ENCODE measurements at regions not wholly inside any gene's neighbourhood (a gene's known extent, or its start where the extent isn't known, plus 50 kb on each side); places are given as distances from the start of the nearest gene placed in this dataset.

DNA sequence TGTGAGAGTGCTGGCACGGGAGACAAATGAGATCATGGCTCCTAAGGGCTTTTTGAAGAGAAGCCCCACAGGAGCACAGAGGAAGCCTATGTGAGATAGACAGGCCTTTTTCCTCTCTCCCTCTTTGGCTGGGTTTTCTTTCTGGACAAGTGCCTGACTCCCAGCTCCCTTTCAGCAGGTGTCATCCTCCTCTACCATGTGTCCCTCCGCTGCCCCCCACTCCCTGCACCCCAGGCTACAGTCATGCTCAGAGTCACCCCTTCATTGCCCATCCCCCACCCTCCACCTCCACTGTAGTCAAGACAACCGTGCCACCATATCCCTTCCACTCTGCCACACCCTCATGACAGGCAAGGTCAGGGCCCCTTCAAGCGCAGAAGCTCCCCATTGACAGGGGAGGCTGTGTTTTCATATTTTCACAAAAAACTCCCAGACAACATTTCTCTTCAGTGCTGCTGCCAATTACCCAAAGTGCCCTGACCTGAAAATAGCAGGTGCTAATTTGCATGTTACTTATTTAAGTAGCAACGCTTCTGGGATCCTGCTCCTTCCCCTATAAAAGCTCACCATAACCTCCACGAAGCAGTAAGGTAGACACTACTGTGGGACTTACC lies 92.1 kb upstream of the IPO9 start:
- TF ChIP-seq, protein P1, sequence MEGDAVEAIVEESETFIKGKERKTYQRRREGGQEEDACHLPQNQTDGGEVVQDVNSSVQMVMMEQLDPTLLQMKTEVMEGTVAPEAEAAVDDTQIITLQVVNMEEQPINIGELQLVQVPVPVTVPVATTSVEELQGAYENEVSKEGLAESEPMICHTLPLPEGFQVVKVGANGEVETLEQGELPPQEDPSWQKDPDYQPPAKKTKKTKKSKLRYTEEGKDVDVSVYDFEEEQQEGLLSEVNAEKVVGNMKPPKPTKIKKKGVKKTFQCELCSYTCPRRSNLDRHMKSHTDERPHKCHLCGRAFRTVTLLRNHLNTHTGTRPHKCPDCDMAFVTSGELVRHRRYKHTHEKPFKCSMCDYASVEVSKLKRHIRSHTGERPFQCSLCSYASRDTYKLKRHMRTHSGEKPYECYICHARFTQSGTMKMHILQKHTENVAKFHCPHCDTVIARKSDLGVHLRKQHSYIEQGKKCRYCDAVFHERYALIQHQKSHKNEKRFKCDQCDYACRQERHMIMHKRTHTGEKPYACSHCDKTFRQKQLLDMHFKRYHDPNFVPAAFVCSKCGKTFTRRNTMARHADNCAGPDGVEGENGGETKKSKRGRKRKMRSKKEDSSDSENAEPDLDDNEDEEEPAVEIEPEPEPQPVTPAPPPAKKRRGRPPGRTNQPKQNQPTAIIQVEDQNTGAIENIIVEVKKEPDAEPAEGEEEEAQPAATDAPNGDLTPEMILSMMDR (IDR thresholded peaks at IDR 0.05): no peak
- Histone ChIP-seq H3K36me3 (no peaks in the 10 kb centered on the region), H3K4me3 (no peak overlapping the region), H3K4me1 (peaks cover 0 to 13% (median 0%) of the 10 kb centered on the region in 4 donors), H3K9me3 (no peaks in the 10 kb centered on the region), H3K27ac (no peak overlapping the region), H3K27me3 (no peaks in the 10 kb centered on the region)
- DNase-seq (no peak), ATAC-seq (no peak)
- intact Hi-C loops (cut with DNase I): no loop called here
- WGBS (ENCODE audit: insufficient coverage, low coverage, low lambda C conversion rate, missing lambda C conversion rate): 52% methylated on average over 6 of the region's 6 CpGs

DNA sequence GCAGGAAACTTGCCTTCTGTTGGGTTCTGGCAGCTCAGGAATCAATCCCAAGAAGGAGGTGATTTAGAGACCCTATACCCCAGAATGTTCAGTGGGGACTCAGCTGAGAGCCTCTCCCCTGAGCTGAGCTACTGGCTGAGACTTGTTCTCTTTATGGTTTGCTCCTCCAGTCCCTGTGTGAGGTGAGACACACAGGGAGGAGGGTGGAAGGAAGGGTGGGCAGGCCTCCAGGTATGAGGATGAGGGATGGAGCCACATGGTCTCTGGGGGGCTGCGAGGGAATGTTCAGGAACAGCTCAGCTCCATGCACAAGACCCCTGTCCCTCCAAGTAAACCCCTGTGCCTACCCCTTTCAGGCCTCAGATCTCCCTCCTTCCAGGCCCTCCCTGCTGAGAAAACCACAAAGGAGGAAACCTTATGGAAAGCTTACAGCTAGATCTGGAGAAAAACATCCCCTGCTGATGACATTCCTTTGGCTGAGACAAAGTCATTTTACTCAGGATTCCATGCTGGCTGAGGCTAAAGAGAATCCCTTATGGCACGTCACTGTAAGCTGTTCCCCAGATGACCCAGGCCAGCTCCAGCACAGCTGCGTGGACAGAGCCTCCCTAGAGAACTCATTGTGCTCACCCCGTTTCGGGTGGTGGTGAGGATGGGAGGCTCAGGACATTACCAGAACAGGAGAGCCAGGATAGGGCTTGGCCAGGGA lies 91.5 kb upstream of the IPO9 start:
- Histone ChIP-seq H3K4me1 (peaks cover 0 to 13% (median 0%) of the 10 kb centered on the region in 4 donors), H3K36me3 (no peaks in the 10 kb centered on the region), H3K9me3 (no peaks in the 10 kb centered on the region), H3K4me3 (no peak overlapping the region), H3K27me3 (no peaks in the 10 kb centered on the region), H3K27ac (no peak overlapping the region)
- no peak for TF ChIP-seq POLR2A (IDR thresholded peaks at IDR 0.05)
- TF ChIP-seq, protein P1 (IDR thresholded peaks at IDR 0.05): no peak
- intact Hi-C loops (cut with DNase I): no loop called here
- ATAC-seq (peak in 3 of 4 donors; percentile 14 to 28 (median 26)), DNase-seq (no peak)
- WGBS (ENCODE audit: insufficient coverage, low coverage, low lambda C conversion rate, missing lambda C conversion rate): 49% methylated on average over 2 of the region's 5 CpGs

DNA sequence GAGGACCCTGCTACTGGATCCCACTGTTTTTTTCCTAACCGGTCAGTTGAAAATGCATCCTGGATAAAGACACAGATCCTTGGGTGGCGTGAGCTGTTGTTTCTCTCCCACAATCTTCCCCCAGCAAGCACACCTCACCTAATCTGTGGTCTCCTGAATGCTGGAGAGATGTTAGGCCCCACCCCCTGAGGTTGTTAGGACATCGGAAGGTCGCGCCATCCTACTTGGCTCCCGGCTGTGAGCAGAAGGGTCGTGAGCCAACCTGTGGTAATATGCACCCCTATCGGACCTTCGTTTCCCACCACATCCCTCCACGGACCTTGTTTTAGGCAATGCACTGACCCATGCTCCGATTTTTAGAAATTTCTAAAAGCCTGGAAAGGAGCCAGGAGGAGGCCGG lies 89.9 kb upstream of the IPO9 start:
- 31% methylated on average over 8 of the region's 12 CpGs for WGBS (ENCODE audit: insufficient coverage, low coverage, low lambda C conversion rate, missing lambda C conversion rate)
- no peak overlapping the region for H3K27ac ChIP-seq
- no peaks in the 10 kb centered on the region for H3K36me3 ChIP-seq
- TF ChIP-seq, protein P1 (IDR thresholded peaks at IDR 0.05): no peak
- TF ChIP-seq POLR2A (IDR thresholded peaks at IDR 0.05): no peak
- H3K9me3 ChIP-seq: no peaks in the 10 kb centered on the region
- ATAC-seq (no peak), DNase-seq (no peak)
- peak overlapping the region in 2 of 3 donors; percentile 33 to 44 for H3K4me3 ChIP-seq
- peaks cover 0 to 13% (median 0%) of the 10 kb centered on the region in 4 donors for H3K4me1 ChIP-seq
- intact Hi-C loops (cut with DNase I): no loop called here
- no peaks in the 10 kb centered on the region for H3K27me3 ChIP-seq

DNA sequence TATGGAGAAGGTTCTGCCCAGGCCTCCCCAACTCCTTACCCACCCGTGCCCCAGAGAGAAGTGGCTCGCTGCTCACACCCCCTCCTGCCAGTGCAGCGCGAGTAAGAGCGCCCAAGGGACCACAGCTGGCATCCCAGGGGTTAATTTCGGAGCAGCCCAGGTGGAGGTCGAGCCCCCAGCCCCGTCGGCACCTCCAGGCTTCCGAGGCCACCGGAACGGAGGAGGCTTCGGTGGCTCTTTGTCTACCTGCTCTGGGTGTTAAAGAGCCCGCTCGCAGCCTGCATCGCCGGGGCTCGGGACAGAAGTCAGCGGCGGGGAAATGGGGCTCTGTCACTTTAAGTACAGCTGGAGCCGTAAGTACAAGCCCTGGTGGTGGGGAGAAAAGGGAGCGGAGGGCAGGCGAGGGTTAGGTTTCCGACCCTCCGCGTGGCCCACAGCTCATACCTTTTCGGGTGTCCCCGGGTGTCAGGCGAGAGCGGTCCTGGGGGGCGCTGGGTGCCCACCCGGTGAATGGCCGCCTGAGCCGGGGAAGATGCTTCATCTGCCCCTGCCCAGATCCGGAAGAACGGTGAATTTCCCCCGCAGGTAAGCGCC lies 89.4 kb upstream of the IPO9 start:
- 4% methylated on average over 13 of the region's 38 CpGs for WGBS (ENCODE audit: insufficient coverage, low coverage, low lambda C conversion rate, missing lambda C conversion rate)
- Histone ChIP-seq H3K27me3 (no peaks in the 10 kb centered on the region), H3K36me3 (no peaks in the 10 kb centered on the region), H3K27ac (no peak overlapping the region), H3K4me3 (peak overlapping the region; percentile 33 to 44 (median 35)), H3K4me1 (peaks cover 0 to 13% (median 0%) of the 10 kb centered on the region in 4 donors), H3K9me3 (no peaks in the 10 kb centered on the region)
- TF ChIP-seq POLR2A (IDR thresholded peaks at IDR 0.05): no peak
- TF ChIP-seq, protein P1 (IDR thresholded peaks at IDR 0.05): no peak
- peak in 1 of 3 donors; percentile 46 for DNase-seq
- peak; percentile 63 to 77 (median 74) for ATAC-seq
- intact Hi-C loops (cut with DNase I): no loop called here

Data from right lobe of liver (tissue), 6 donors.